ENCODE measurements at regions not wholly inside any gene's neighbourhood (a gene's known extent, or its start where the extent isn't known, plus 50 kb on each side); places are given as distances from the start of the nearest gene placed in this dataset.

DNA sequence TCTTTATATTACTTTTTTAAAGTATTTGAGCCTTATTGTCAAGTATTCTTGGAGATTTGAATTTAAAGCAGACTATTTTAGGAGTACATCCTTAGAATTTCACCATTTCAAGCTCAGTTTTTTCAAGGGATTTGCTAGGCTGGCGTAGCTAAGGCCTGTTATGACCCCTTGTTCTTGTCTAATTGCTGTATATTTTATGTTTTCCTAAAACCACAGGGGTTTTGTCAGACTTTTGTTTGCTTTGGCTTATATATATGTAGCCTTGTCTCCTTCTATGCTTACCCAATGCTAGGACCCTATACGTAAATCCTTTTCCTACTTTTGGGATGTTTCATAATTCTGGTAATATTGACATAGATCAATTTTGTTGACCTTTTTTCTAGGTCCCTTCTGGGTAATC, 147.0 kb upstream of the SYT10 start:
- TF ChIP-seq, protein P1, sequence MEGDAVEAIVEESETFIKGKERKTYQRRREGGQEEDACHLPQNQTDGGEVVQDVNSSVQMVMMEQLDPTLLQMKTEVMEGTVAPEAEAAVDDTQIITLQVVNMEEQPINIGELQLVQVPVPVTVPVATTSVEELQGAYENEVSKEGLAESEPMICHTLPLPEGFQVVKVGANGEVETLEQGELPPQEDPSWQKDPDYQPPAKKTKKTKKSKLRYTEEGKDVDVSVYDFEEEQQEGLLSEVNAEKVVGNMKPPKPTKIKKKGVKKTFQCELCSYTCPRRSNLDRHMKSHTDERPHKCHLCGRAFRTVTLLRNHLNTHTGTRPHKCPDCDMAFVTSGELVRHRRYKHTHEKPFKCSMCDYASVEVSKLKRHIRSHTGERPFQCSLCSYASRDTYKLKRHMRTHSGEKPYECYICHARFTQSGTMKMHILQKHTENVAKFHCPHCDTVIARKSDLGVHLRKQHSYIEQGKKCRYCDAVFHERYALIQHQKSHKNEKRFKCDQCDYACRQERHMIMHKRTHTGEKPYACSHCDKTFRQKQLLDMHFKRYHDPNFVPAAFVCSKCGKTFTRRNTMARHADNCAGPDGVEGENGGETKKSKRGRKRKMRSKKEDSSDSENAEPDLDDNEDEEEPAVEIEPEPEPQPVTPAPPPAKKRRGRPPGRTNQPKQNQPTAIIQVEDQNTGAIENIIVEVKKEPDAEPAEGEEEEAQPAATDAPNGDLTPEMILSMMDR (conservative IDR thresholded peaks at IDR 0.05; ENCODE audit: low read depth, low read length): no peak
- no peak for TF ChIP-seq EZH2 (IDR thresholded peaks at IDR 0.05; ENCODE audit: low read length, unreplicated experiment)
- TF ChIP-seq EZH2phosphoT487 (IDR thresholded peaks at IDR 0.05; ENCODE audit: borderline replicate concordance, low read length): no peak

Measured in PC-3 (cell line).